ENCODE measurements at regions not wholly inside any gene's neighbourhood (a gene's known extent, or its start where the extent isn't known, plus 50 kb on each side); places are given as distances from the start of the nearest gene placed in this dataset.

DNA sequence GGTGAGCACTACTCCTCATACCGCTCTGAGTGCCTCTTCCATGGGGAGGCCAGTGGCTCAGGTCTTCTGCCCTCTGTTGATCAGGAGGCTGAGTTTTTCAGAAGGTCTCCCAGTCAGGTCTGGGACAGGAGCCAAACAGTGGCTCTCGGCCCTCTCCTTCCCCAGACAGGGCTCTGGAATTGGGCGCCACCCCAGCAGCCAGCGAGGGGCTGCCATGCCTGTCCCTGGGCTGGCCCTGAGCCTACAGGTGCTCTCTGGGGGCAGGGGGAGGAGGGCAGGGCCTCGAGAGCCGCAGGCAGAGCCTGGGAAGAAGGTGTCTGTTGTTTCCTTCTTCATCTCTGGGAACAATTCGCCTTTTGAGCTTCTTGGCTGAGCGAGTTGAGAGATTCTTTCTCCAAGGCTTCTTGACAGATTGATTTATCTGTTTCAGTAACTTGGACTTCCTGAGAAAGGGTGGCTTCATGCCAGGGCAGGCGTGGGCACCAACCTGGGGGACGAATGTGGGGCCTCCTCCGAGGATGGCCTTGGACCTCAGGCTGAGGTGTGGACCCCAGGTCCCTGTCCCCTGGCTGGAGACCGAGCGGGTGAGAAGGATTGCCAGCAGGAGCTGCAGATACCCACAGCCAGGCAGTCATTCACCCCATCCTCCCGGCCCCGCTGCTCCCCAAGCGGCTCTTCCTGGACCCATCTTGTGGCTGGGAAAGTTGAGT lies 64.7 kb upstream of the GLI2 start:
- TF ChIP-seq, protein P1, sequence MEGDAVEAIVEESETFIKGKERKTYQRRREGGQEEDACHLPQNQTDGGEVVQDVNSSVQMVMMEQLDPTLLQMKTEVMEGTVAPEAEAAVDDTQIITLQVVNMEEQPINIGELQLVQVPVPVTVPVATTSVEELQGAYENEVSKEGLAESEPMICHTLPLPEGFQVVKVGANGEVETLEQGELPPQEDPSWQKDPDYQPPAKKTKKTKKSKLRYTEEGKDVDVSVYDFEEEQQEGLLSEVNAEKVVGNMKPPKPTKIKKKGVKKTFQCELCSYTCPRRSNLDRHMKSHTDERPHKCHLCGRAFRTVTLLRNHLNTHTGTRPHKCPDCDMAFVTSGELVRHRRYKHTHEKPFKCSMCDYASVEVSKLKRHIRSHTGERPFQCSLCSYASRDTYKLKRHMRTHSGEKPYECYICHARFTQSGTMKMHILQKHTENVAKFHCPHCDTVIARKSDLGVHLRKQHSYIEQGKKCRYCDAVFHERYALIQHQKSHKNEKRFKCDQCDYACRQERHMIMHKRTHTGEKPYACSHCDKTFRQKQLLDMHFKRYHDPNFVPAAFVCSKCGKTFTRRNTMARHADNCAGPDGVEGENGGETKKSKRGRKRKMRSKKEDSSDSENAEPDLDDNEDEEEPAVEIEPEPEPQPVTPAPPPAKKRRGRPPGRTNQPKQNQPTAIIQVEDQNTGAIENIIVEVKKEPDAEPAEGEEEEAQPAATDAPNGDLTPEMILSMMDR (conservative IDR thresholded peaks at IDR 0.05 in 1 of 2, IDR thresholded peaks at IDR 0.05 in 1 of 2; ENCODE audit: low read depth in 1 of 2, low read length in 2 of 2): no peak
- TF ChIP-seq EZH2 (IDR thresholded peaks at IDR 0.05; ENCODE audit: low read length, missing control alignments): no peak
